ENCODE measurements at regions not wholly inside any gene's neighbourhood (a gene's known extent, or its start where the extent isn't known, plus 50 kb on each side); places are given as distances from the start of the nearest gene placed in this dataset.

GRCh38 chr4:124111411-124111810 is 601.1 kb downstream of the ANKRD50 start:
- TF ChIP-seq CTCF (optimal IDR thresholded peaks at IDR 0.05 in 1 of 3, IDR thresholded peaks at IDR 0.05 in 1 of 3, conservative IDR thresholded peaks at IDR 0.05 in 1 of 3; ENCODE audit: extremely low read depth in 1 of 3, insufficient read depth in 2 of 3, low read length in 3 of 3) (no peak), EZH2 (IDR thresholded peaks at IDR 0.05; ENCODE audit: low read length) (no peak)
